Nephron (organoid): ENCODE measurements at regions not wholly inside any gene's neighbourhood (a gene's known extent, or its start where the extent isn't known, plus 50 kb on each side); places are given as distances from the start of the nearest gene placed in this dataset.
A peak's percentile ranks its signal among the peaks of the same experiment; 100 is the strongest.

ENCODE experiments used
- H3K27ac Mint-ChIP-seq, 3 experiments: 2 replicates each; pipeline ENCODE4 v1.8.0; 2020; ENCODE audit warnings: mixed read lengths in 3 of 3, mild to moderate bottlenecking in 2 of 3, moderate library complexity in 1 of 3
- H3K27me3 Mint-ChIP-seq: 2 replicates; pipeline ENCODE4 v1.8.0; 2021; ENCODE audit warnings: low read depth, mild to moderate bottlenecking, moderate library complexity, mixed read lengths
- H3K36me3 Mint-ChIP-seq: 2 replicates; pipeline ENCODE4 v1.8.0; 2020; ENCODE audit warnings: low read depth, mixed read lengths
- H3K4me1 Mint-ChIP-seq: 2 replicates; pipeline ENCODE4 v1.8.0; 2020; ENCODE audit warnings: mixed read lengths
- H3K4me3 Mint-ChIP-seq, 3 experiments: 2 replicates each; pipeline ENCODE4 v1.8.0; 2020; ENCODE audit warnings: mild to moderate bottlenecking in 3 of 3, mixed read lengths in 3 of 3, moderate library complexity in 2 of 3
- H3K9me3 Mint-ChIP-seq: 2 replicates; pipeline ENCODE4 v1.8.0; 2020; ENCODE audit warnings: mixed read lengths
- CTCF ChIP-seq, 3 experiments: fragments of 200-600 bp; sonication (generic); IDR thresholded peaks; one replicate each; pipeline ENCODE4 v1.5.0; 2021; ENCODE audit warnings: antibody characterized with exemption in 3 of 3; ENCODE audit not compliant: unreplicated experiment in 3 of 3

- Mint-ChIP-seq H3K4me1 (peaks cover 33% of the 10 kb centered on the region), H3K27me3 (no peaks in the 10 kb centered on the region), H3K36me3 (no peaks in the 10 kb centered on the region), H3K27ac (peak overlapping the region; percentile 87 to 95 (median 89)), H3K4me3 (no peak overlapping the region), H3K9me3 (peaks cover 4% of the 10 kb centered on the region)
- no peak for TF ChIP-seq CTCF (IDR thresholded peaks at IDR 0.05; ENCODE audit: unreplicated experiment in 3 of 3)
Observed at GRCh38 chr6:15065261-15065989, 180.4 kb upstream of the JARID2 start.

GRCh38 chr6:15066089-15066758 is 179.6 kb upstream of the JARID2 start:
- Mint-ChIP-seq H3K9me3 (peaks cover 4% of the 10 kb centered on the region), H3K4me3 (peak overlapping the region in 1 of 3 experiments; percentile 10), H3K36me3 (no peaks in the 10 kb centered on the region), H3K27ac (peak overlapping the region; percentile 87 to 95 (median 89)), H3K4me1 (peaks cover 33% of the 10 kb centered on the region), H3K27me3 (no peaks in the 10 kb centered on the region)
- TF ChIP-seq CTCF (IDR thresholded peaks at IDR 0.05; ENCODE audit: unreplicated experiment in 3 of 3), result no peak

GRCh38 chr6:15073344-15073789 is 172.5 kb upstream of the JARID2 start:
- TF ChIP-seq CTCF (IDR thresholded peaks at IDR 0.05; ENCODE audit: unreplicated experiment in 3 of 3), result no peak
- H3K27ac Mint-ChIP-seq, result peak overlapping the region in 1 of 3 experiments; percentile 52
- H3K4me1 Mint-ChIP-seq, result no peaks in the 10 kb centered on the region
- no peaks in the 10 kb centered on the region for H3K36me3 Mint-ChIP-seq
- H3K27me3 Mint-ChIP-seq, result no peaks in the 10 kb centered on the region
- no peak overlapping the region for H3K4me3 Mint-ChIP-seq
- H3K9me3 Mint-ChIP-seq, result peaks cover 2% of the 10 kb centered on the region

GRCh38 chr6:15073883-15074465 is 171.9 kb upstream of the JARID2 start:
- H3K27ac Mint-ChIP-seq, result peak overlapping the region in 1 of 3 experiments; percentile 52
- no peak overlapping the region for H3K4me3 Mint-ChIP-seq
- H3K36me3 Mint-ChIP-seq, result no peaks in the 10 kb centered on the region
- H3K9me3 Mint-ChIP-seq, result peaks cover 2% of the 10 kb centered on the region
- no peaks in the 10 kb centered on the region for H3K4me1 Mint-ChIP-seq
- TF ChIP-seq CTCF (IDR thresholded peaks at IDR 0.05; ENCODE audit: unreplicated experiment in 3 of 3), result no peak
- no peaks in the 10 kb centered on the region for H3K27me3 Mint-ChIP-seq

- Mint-ChIP-seq H3K27ac (no peak overlapping the region), H3K27me3 (no peaks in the 10 kb centered on the region), H3K4me3 (no peak overlapping the region), H3K4me1 (peaks cover 7% of the 10 kb centered on the region), H3K36me3 (no peaks in the 10 kb centered on the region), H3K9me3 (peaks cover 2% of the 10 kb centered on the region)
- TF ChIP-seq CTCF (IDR thresholded peaks at IDR 0.05; ENCODE audit: unreplicated experiment in 3 of 3), result no peak
Observed at GRCh38 chr6:15074806-15075205, 171.1 kb upstream of the JARID2 start.
